ENCODE measurements at regions not wholly inside any gene's neighbourhood (a gene's known extent, or its start where the extent isn't known, plus 50 kb on each side); places are given as distances from the start of the nearest gene placed in this dataset.

DNA sequence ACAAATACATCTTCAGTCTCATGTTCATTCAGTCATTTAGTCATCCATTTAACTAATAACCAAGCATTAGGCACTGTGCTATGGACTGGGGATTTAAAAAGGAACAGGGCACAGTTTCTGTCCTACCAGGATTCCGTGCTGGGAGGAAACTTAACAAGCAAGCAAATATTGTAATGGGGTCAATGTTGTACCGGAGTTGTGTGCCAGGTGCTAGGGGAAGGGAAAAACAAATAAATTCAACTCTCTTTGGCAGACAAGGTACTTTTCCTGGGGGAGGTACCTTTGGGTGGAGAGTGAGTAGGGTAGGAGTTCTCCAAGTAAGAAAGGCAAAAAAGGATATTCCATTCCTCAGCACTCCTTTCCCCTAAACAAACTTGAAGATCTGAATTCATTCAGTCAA lies 90.3 kb downstream of the OLIG3 start:
- Histone ChIP-seq H3K27me3 (ENCODE audit: control insufficient read depth in 2 of 2, insufficient read depth in 1 of 2, low read length in 1 of 2) (no peaks in the 10 kb centered on the region), H3K36me3 (ENCODE audit: control insufficient read depth in 2 of 2, insufficient read depth in 2 of 2, low read length in 1 of 2) (no peaks in the 10 kb centered on the region), H3K27ac (ENCODE audit: low read depth in 1 of 2, low read length in 1 of 2) (no peak overlapping the region), H3K4me3 (ENCODE audit: low read length in 2 of 2) (no peak overlapping the region), H3K4me1 (ENCODE audit: control insufficient read depth in 2 of 2, insufficient read depth in 2 of 2, low read length in 2 of 2) (no peaks in the 10 kb centered on the region), H3K9me3 (ENCODE audit: control insufficient read depth in 2 of 2, insufficient read depth in 1 of 2, low read length in 1 of 2) (no peaks in the 10 kb centered on the region)
- WGBS: 97% methylated on average over 2 of the region's 2 CpGs
- no peak for DNase-seq (ENCODE audit: low read depth in 6 of 9, low spot score in 9 of 9)

DNA sequence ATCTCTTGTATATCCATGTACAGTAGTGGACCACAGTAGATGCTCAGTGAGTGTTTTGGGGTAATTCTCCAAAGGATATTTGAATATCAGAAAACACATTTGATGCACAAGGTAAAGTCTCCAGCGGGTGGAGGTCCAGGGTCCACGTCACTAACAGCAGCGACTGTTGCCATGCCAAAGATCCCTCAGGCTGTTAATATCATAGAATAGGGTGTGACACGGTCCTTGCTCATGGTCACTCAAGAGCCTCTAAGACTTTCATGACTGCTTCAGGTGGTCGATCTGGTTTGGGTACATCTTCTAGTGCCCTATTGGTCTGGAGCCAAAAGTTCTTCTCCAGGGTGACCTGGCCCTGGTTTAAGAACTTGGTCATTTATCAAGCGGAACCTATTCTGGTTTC lies 90.8 kb downstream of the OLIG3 start:
- no peak for DNase-seq (ENCODE audit: low read depth in 6 of 9, low spot score in 9 of 9)
- Histone ChIP-seq H3K27ac (ENCODE audit: low read depth in 1 of 2, low read length in 1 of 2) (no peak overlapping the region), H3K9me3 (ENCODE audit: control insufficient read depth in 2 of 2, insufficient read depth in 1 of 2, low read length in 1 of 2) (no peaks in the 10 kb centered on the region), H3K36me3 (ENCODE audit: control insufficient read depth in 2 of 2, insufficient read depth in 2 of 2, low read length in 1 of 2) (no peaks in the 10 kb centered on the region), H3K4me1 (ENCODE audit: control insufficient read depth in 2 of 2, insufficient read depth in 2 of 2, low read length in 2 of 2) (no peaks in the 10 kb centered on the region), H3K27me3 (ENCODE audit: control insufficient read depth in 2 of 2, insufficient read depth in 1 of 2, low read length in 1 of 2) (no peaks in the 10 kb centered on the region), H3K4me3 (ENCODE audit: low read length in 2 of 2) (no peak overlapping the region)
- 97% methylated on average over 6 of the region's 6 CpGs for WGBS

GRCh38 chr6:137402143-137402680 lies 92.0 kb downstream of the OLIG3 start:
- Histone ChIP-seq H3K36me3 (ENCODE audit: control insufficient read depth in 2 of 2, insufficient read depth in 2 of 2, low read length in 1 of 2) (no peaks in the 10 kb centered on the region), H3K27me3 (ENCODE audit: control insufficient read depth in 2 of 2, insufficient read depth in 1 of 2, low read length in 1 of 2) (no peaks in the 10 kb centered on the region), H3K4me3 (ENCODE audit: low read length in 2 of 2) (no peak overlapping the region), H3K27ac (ENCODE audit: low read depth in 1 of 2, low read length in 1 of 2) (no peak overlapping the region), H3K4me1 (ENCODE audit: control insufficient read depth in 2 of 2, insufficient read depth in 2 of 2, low read length in 2 of 2) (no peaks in the 10 kb centered on the region), H3K9me3 (ENCODE audit: control insufficient read depth in 2 of 2, insufficient read depth in 1 of 2, low read length in 1 of 2) (no peaks in the 10 kb centered on the region)
- DNase-seq (ENCODE audit: low read depth in 6 of 9, low spot score in 9 of 9): no peak
- WGBS: 92% methylated on average over 2 of the region's 2 CpGs

DNA sequence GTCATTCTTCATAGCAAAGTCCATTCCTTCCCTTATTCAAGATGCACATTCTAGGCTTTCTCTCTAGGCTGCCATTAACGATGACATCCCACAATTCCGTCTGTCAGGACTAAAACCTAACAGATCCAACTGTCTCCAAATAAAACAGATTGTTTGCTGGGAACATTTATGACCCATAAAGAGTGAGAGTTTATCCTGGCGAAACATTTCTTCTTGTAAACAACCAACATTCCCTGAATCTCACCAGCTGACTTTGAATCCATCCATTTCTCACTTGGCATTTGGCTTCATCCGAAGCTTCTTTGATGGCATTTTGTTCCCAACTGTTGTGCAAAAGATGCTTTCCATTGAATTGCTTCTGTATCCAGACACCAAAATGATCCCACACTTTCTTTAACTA lies 93.1 kb downstream of the OLIG3 start:
- Histone ChIP-seq H3K27me3 (ENCODE audit: control insufficient read depth in 2 of 2, insufficient read depth in 1 of 2, low read length in 1 of 2) (no peaks in the 10 kb centered on the region), H3K27ac (ENCODE audit: low read depth in 1 of 2, low read length in 1 of 2) (no peak overlapping the region), H3K4me3 (ENCODE audit: low read length in 2 of 2) (no peak overlapping the region), H3K9me3 (ENCODE audit: control insufficient read depth in 2 of 2, insufficient read depth in 1 of 2, low read length in 1 of 2) (no peaks in the 10 kb centered on the region), H3K36me3 (ENCODE audit: control insufficient read depth in 2 of 2, insufficient read depth in 2 of 2, low read length in 1 of 2) (no peaks in the 10 kb centered on the region), H3K4me1 (ENCODE audit: control insufficient read depth in 2 of 2, insufficient read depth in 2 of 2, low read length in 2 of 2) (no peaks in the 10 kb centered on the region)
- WGBS: 97% methylated on average over 4 of the region's 4 CpGs
- no peak for DNase-seq (ENCODE audit: low read depth in 6 of 9, low spot score in 9 of 9)

GRCh38 chr6:137399881-137400443 lies 94.2 kb downstream of the OLIG3 start:
- no peaks in the 10 kb centered on the region for H3K27me3 ChIP-seq (ENCODE audit: control insufficient read depth in 2 of 2, insufficient read depth in 1 of 2, low read length in 1 of 2)
- no peak overlapping the region for H3K4me3 ChIP-seq (ENCODE audit: low read length in 2 of 2)
- no peaks in the 10 kb centered on the region for H3K9me3 ChIP-seq (ENCODE audit: control insufficient read depth in 2 of 2, insufficient read depth in 1 of 2, low read length in 1 of 2)
- no peaks in the 10 kb centered on the region for H3K4me1 ChIP-seq (ENCODE audit: control insufficient read depth in 2 of 2, insufficient read depth in 2 of 2, low read length in 2 of 2)
- 94% methylated on average over 9 of the region's 9 CpGs for WGBS
- no peaks in the 10 kb centered on the region for H3K36me3 ChIP-seq (ENCODE audit: control insufficient read depth in 2 of 2, insufficient read depth in 2 of 2, low read length in 1 of 2)
- DNase-seq (ENCODE audit: low read depth in 6 of 9, low spot score in 9 of 9): no peak
- peak overlapping the region in 1 of 2 donors; percentile 7 for H3K27ac ChIP-seq (ENCODE audit: low read depth in 1 of 2, low read length in 1 of 2)

DNA sequence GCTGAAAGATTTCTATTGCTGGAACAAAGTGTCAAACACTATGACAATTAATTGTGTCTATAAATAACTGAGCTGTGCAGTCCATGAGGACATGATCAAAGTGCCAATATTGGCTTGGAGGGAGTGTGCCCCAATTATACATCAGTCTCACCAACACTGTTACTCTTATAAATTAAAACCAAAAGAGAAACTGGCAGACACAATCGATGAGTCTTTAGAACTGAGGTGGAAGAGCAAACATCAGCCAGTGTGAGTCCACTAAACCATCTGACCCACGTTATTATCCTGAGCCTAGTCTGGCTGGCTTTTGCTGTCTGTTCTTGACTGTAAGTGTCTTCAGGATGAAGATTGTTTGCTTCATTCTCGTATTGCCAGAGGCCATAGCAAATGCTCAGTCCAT lies 98.9 kb downstream of the OLIG3 start:
- peaks cover 0 to 3% of the 10 kb centered on the region in 2 donors for H3K4me1 ChIP-seq (ENCODE audit: control insufficient read depth in 2 of 2, insufficient read depth in 2 of 2, low read length in 2 of 2)
- no peak overlapping the region for H3K27ac ChIP-seq (ENCODE audit: low read depth in 1 of 2, low read length in 1 of 2)
- 95% methylated on average over 3 of the region's 3 CpGs for WGBS
- no peaks in the 10 kb centered on the region for H3K36me3 ChIP-seq (ENCODE audit: control insufficient read depth in 2 of 2, insufficient read depth in 2 of 2, low read length in 1 of 2)
- DNase-seq (ENCODE audit: low read depth in 6 of 9, low spot score in 9 of 9): no peak
- no peaks in the 10 kb centered on the region for H3K27me3 ChIP-seq (ENCODE audit: control insufficient read depth in 2 of 2, insufficient read depth in 1 of 2, low read length in 1 of 2)
- no peaks in the 10 kb centered on the region for H3K9me3 ChIP-seq (ENCODE audit: control insufficient read depth in 2 of 2, insufficient read depth in 1 of 2, low read length in 1 of 2)
- no peak overlapping the region for H3K4me3 ChIP-seq (ENCODE audit: low read length in 2 of 2)

GRCh38 chr6:137391061-137391814 lies 103.0 kb downstream of the OLIG3 start:
- no peaks in the 10 kb centered on the region for H3K27me3 ChIP-seq (ENCODE audit: control insufficient read depth in 2 of 2, insufficient read depth in 1 of 2, low read length in 1 of 2)
- DNase-seq (ENCODE audit: low read depth in 6 of 9, low spot score in 9 of 9): no peak
- H3K27ac ChIP-seq (ENCODE audit: low read depth in 1 of 2, low read length in 1 of 2): no peak overlapping the region
- no peaks in the 10 kb centered on the region for H3K36me3 ChIP-seq (ENCODE audit: control insufficient read depth in 2 of 2, insufficient read depth in 2 of 2, low read length in 1 of 2)
- H3K4me3 ChIP-seq (ENCODE audit: low read length in 2 of 2): no peak overlapping the region
- WGBS: 98% methylated on average over 5 of the region's 5 CpGs
- peaks cover 0 to 23% of the 10 kb centered on the region in 2 donors for H3K4me1 ChIP-seq (ENCODE audit: control insufficient read depth in 2 of 2, insufficient read depth in 2 of 2, low read length in 2 of 2)
- no peaks in the 10 kb centered on the region for H3K9me3 ChIP-seq (ENCODE audit: control insufficient read depth in 2 of 2, insufficient read depth in 1 of 2, low read length in 1 of 2)

DNA sequence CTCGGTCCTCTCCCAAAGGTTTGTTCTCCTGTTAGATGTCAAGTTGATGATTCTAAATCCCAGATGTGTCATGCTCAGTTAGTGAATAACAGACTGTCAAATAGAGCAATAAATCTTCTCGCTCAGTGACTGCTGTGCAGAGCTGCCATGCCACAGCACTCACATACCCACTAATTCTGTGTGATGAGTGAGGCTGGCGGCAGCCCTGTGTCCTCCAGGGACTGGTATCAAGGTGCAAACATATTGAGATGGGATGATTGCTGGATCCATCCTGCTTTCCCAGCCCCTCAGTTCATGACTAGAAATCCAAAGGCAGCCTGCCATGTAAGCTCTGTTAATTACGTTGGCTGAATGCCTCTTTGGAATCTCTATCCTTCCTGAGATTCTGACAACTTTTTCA lies 103.9 kb downstream of the OLIG3 start:
- Histone ChIP-seq H3K4me3 (ENCODE audit: low read length in 2 of 2) (no peak overlapping the region), H3K36me3 (ENCODE audit: control insufficient read depth in 2 of 2, insufficient read depth in 2 of 2, low read length in 1 of 2) (no peaks in the 10 kb centered on the region), H3K4me1 (ENCODE audit: control insufficient read depth in 2 of 2, insufficient read depth in 2 of 2, low read length in 2 of 2) (peaks cover 0 to 23% of the 10 kb centered on the region in 2 donors), H3K27ac (ENCODE audit: low read depth in 1 of 2, low read length in 1 of 2) (no peak overlapping the region), H3K9me3 (ENCODE audit: control insufficient read depth in 2 of 2, insufficient read depth in 1 of 2, low read length in 1 of 2) (no peaks in the 10 kb centered on the region), H3K27me3 (ENCODE audit: control insufficient read depth in 2 of 2, insufficient read depth in 1 of 2, low read length in 1 of 2) (no peaks in the 10 kb centered on the region)
- 78% methylated on average over 4 of the region's 4 CpGs for WGBS
- no peak for DNase-seq (ENCODE audit: low read depth in 6 of 9, low spot score in 9 of 9)

- H3K27ac ChIP-seq (ENCODE audit: low read depth in 1 of 2, low read length in 1 of 2): peak overlapping the region in 1 of 2 donors; percentile 63
- H3K4me1 ChIP-seq (ENCODE audit: control insufficient read depth in 2 of 2, insufficient read depth in 2 of 2, low read length in 2 of 2): peaks cover 0 to 23% of the 10 kb centered on the region in 2 donors
- DNase-seq (ENCODE audit: low read depth in 6 of 9, low spot score in 9 of 9): peak; percentile 9 to 82 (median 49)
- H3K9me3 ChIP-seq (ENCODE audit: control insufficient read depth in 2 of 2, insufficient read depth in 1 of 2, low read length in 1 of 2): no peaks in the 10 kb centered on the region
- no peaks in the 10 kb centered on the region for H3K36me3 ChIP-seq (ENCODE audit: control insufficient read depth in 2 of 2, insufficient read depth in 2 of 2, low read length in 1 of 2)
- H3K4me3 ChIP-seq (ENCODE audit: low read length in 2 of 2): no peak overlapping the region
- H3K27me3 ChIP-seq (ENCODE audit: control insufficient read depth in 2 of 2, insufficient read depth in 1 of 2, low read length in 1 of 2): no peaks in the 10 kb centered on the region
- WGBS: 15% methylated on average over 6 of the region's 6 CpGs
These were observed 105.0 kb downstream of the OLIG3 start for GRCh38 chr6:137389150-137389704.
